ENCODE measurements at regions not wholly inside any gene's neighbourhood (a gene's known extent, or its start where the extent isn't known, plus 50 kb on each side); places are given as distances from the start of the nearest gene placed in this dataset.
"Not testable (repeated sequence)": the region's sequence is repeated elsewhere in the genome, so short reads cannot be mapped to it uniquely, and the experiment has no call there.

- not testable (repeated sequence) for H3K27ac ChIP-seq (ENCODE audit: low read depth, low read length); H3K4me3 ChIP-seq (ENCODE audit: low read length in 3 of 3); H3K36me3 ChIP-seq (ENCODE audit: control insufficient read depth in 3 of 3, insufficient read depth in 3 of 3, low read length in 3 of 3); H3K9ac ChIP-seq (ENCODE audit: low read depth in 1 of 3, low read length in 3 of 3); H3K27me3 ChIP-seq (ENCODE audit: control insufficient read depth in 3 of 3, insufficient read depth in 3 of 3, low read length in 3 of 3); H3K9me3 ChIP-seq (ENCODE audit: control insufficient read depth in 3 of 3, low read length in 3 of 3)
- H3K4me1 ChIP-seq (ENCODE audit: control insufficient read depth in 3 of 3, insufficient read depth in 3 of 3, low read length in 3 of 3) = peaks cover 13 to 30% (median 15%) of the 10 kb centered on the region in 3 donors
These were observed 286.5 kb upstream of the MKLN1 start for GRCh38 chr7:131041012-131041695.

DNA sequence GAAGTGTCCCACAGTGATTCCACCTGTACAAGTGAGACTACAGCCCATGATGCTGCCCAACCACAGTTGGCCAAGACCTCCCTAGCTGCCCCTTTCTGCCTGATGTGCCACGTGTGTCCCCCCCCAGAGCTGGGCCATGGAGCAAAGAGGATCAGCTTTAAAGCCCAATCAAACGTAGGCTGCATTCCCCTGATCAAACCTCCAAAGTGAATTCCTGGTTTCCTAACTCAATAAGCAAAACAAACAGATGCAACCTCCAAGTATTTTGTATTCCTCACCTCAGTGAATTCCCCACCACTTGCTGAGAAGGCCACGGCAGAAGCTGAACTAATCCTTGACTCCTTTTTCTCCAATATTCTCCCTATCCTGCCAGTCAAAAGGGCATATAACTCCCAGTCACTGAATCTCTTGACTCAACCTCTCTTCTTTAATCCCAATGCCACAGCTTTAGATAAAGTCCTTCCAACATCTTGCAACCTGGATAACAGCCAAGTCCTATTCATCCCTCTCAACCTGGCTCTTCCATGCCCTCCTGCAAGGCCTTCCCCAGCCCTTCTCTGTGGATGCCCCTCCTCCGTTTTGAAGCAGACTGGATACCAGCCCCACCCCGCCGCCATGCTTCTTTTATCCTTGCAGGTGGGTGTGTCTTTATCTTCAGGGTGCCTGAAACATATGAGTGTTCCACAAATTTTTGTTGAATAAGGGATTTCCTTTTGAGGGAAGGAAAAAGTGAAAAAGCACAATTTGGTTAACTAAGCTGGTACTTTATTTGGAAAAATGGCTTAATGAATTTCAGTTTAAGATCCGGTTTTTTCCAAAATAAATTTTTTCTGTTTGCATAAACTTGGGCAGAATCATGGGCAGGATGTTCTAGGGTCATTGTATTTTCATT, 285.2 kb upstream of the MKLN1 start:
- Histone ChIP-seq H3K9me3 (ENCODE audit: control insufficient read depth in 3 of 3, low read length in 3 of 3) (no peaks in the 10 kb centered on the region), H3K9ac (ENCODE audit: low read depth in 1 of 3, low read length in 3 of 3) (no peak overlapping the region), H3K4me3 (ENCODE audit: low read length in 3 of 3) (no peak overlapping the region), H3K4me1 (ENCODE audit: control insufficient read depth in 3 of 3, insufficient read depth in 3 of 3, low read length in 3 of 3) (peaks cover 13 to 30% (median 15%) of the 10 kb centered on the region in 3 donors), H3K27ac (ENCODE audit: low read depth, low read length) (no peak overlapping the region), H3K36me3 (ENCODE audit: control insufficient read depth in 3 of 3, insufficient read depth in 3 of 3, low read length in 3 of 3) (peaks cover 0 to 7% (median 3%) of the 10 kb centered on the region in 3 donors), H3K27me3 (ENCODE audit: control insufficient read depth in 3 of 3, insufficient read depth in 3 of 3, low read length in 3 of 3) (no peaks in the 10 kb centered on the region)

DNA sequence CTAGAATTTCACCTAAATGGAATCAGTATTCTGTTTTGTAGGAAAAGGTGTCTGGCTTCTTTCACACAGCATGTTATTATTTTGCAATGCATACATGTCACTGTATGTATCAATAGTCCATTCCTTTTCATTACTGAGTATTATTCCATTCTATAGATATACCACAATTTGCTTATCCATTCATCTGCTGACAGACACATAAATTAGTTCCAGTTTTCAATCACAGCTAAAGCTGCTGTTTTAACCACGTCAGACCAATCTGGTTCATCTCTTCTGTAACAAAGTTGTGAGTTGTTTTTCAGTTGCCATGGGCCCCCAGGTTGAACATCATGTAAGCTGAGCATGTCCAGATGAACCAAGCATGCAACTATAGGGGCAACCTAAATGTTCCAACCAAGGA, 282.1 kb upstream of the MKLN1 start:
- H3K4me1 ChIP-seq (ENCODE audit: control insufficient read depth in 3 of 3, insufficient read depth in 3 of 3, low read length in 3 of 3) = peaks cover 11 to 33% (median 17%) of the 10 kb centered on the region in 3 donors

DNA sequence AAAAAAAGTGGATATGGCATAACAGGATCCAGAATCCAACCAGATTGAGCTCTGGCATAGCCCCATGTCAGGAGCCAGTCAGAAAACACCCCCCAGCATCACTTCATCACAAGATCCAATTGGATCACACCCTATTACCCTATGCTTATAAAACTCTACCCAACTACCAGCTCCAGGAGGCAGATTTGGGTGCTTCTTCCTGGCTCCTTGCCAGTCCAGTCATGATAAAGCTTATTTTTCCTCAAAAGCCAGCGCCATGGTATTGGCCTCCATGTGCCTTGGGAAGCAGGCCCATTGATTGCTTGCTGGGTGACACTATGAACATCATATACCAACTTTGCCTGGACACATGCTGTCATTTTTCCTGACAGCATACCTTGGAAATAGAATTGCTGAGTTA, 281.4 kb upstream of the MKLN1 start:
- Histone ChIP-seq H3K27ac (ENCODE audit: low read depth, low read length) (no peak overlapping the region), H3K36me3 (ENCODE audit: control insufficient read depth in 3 of 3, insufficient read depth in 3 of 3, low read length in 3 of 3) (peaks cover 0 to 24% (median 21%) of the 10 kb centered on the region in 3 donors), H3K4me1 (ENCODE audit: control insufficient read depth in 3 of 3, insufficient read depth in 3 of 3, low read length in 3 of 3) (peaks cover 9 to 31% (median 13%) of the 10 kb centered on the region in 3 donors), H3K9ac (ENCODE audit: low read depth in 1 of 3, low read length in 3 of 3) (no peak overlapping the region), H3K27me3 (ENCODE audit: control insufficient read depth in 3 of 3, insufficient read depth in 3 of 3, low read length in 3 of 3) (no peaks in the 10 kb centered on the region), H3K4me3 (ENCODE audit: low read length in 3 of 3) (no peak overlapping the region), H3K9me3 (ENCODE audit: control insufficient read depth in 3 of 3, low read length in 3 of 3) (no peaks in the 10 kb centered on the region)

More for the DNA sequence above, 282.1 kb upstream of the MKLN1 start:
- Histone ChIP-seq H3K27me3 (ENCODE audit: control insufficient read depth in 3 of 3, insufficient read depth in 3 of 3, low read length in 3 of 3) (no peaks in the 10 kb centered on the region), H3K36me3 (ENCODE audit: control insufficient read depth in 3 of 3, insufficient read depth in 3 of 3, low read length in 3 of 3) (peaks cover 0 to 23% (median 17%) of the 10 kb centered on the region in 3 donors), H3K9me3 (ENCODE audit: control insufficient read depth in 3 of 3, low read length in 3 of 3) (no peaks in the 10 kb centered on the region), H3K4me3 (ENCODE audit: low read length in 3 of 3) (no peak overlapping the region), H3K9ac (ENCODE audit: low read depth in 1 of 3, low read length in 3 of 3) (no peak overlapping the region), H3K27ac (ENCODE audit: low read depth, low read length) (no peak overlapping the region)

GRCh38 chr7:131047651-131048304, 279.9 kb upstream of the MKLN1 start:
- Histone ChIP-seq H3K36me3 (ENCODE audit: control insufficient read depth in 3 of 3, insufficient read depth in 3 of 3, low read length in 3 of 3) (peaks cover 0 to 22% (median 19%) of the 10 kb centered on the region in 3 donors), H3K27ac (ENCODE audit: low read depth, low read length) (no peak overlapping the region), H3K27me3 (ENCODE audit: control insufficient read depth in 3 of 3, insufficient read depth in 3 of 3, low read length in 3 of 3) (no peaks in the 10 kb centered on the region), H3K4me3 (ENCODE audit: low read length in 3 of 3) (no peak overlapping the region), H3K4me1 (ENCODE audit: control insufficient read depth in 3 of 3, insufficient read depth in 3 of 3, low read length in 3 of 3) (peaks cover 10 to 29% (median 18%) of the 10 kb centered on the region in 3 donors), H3K9ac (ENCODE audit: low read depth in 1 of 3, low read length in 3 of 3) (no peak overlapping the region), H3K9me3 (ENCODE audit: control insufficient read depth in 3 of 3, low read length in 3 of 3) (no peaks in the 10 kb centered on the region)

DNA sequence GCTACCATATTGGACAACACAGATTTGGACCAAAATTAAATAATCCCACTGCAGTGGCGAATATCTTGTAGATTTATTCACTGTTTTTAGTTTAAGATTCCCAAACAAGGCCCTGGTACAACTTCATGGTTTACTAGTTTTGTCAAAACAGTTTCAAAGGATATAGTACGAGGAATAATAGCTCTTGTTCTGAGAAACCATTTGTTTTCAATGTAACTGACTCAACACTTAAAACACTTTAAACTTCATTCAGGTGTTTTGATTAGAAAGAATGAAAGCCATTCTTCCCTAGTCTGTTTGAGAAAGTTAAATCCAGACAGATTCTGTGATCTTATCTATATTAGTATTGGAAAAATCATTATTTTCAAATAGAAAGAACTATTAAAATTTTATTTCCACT, 276.4 kb upstream of the MKLN1 start:
- Histone ChIP-seq H3K4me3 (ENCODE audit: low read length in 3 of 3) (no peak overlapping the region), H3K9me3 (ENCODE audit: control insufficient read depth in 3 of 3, low read length in 3 of 3) (no peaks in the 10 kb centered on the region), H3K27me3 (ENCODE audit: control insufficient read depth in 3 of 3, insufficient read depth in 3 of 3, low read length in 3 of 3) (no peaks in the 10 kb centered on the region), H3K9ac (ENCODE audit: low read depth in 1 of 3, low read length in 3 of 3) (no peak overlapping the region), H3K4me1 (ENCODE audit: control insufficient read depth in 3 of 3, insufficient read depth in 3 of 3, low read length in 3 of 3) (peaks cover 17 to 44% (median 40%) of the 10 kb centered on the region in 3 donors), H3K36me3 (ENCODE audit: control insufficient read depth in 3 of 3, insufficient read depth in 3 of 3, low read length in 3 of 3) (peaks cover 0 to 19% (median 17%) of the 10 kb centered on the region in 3 donors), H3K27ac (ENCODE audit: low read depth, low read length) (no peak overlapping the region)

DNA sequence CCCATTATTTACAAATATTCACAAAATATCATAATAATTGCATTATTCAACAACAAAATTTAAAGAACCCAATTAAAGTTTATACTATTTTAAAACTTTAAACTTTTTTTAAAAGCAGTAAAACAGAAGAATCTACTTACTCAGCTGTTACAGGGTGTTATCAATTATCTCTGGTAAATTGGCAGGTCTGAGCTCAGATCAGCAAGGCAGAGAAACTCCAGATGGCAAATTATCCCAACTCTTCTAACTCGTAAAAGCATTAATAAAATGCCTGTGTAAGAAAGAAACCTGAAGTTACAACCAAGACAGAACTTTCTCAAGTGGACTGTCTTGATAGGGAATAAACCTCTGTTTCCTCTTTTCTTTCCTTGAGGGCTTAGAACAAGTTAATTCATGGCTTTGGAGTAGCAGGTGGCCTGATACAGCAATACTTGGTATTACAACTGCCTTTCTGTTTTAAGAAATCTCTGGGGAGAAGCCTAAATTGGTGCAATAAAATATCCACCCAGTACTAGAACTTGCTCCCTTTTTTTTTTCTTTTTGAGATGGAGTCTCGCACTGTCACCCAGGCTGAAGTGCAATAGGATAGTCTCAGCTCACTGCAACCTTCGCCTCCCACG, 275.3 kb upstream of the MKLN1 start:
- peaks cover 17 to 44% (median 43%) of the 10 kb centered on the region in 3 donors for H3K4me1 ChIP-seq (ENCODE audit: control insufficient read depth in 3 of 3, insufficient read depth in 3 of 3, low read length in 3 of 3)
- no peak overlapping the region for H3K9ac ChIP-seq (ENCODE audit: low read depth in 1 of 3, low read length in 3 of 3)
- H3K27ac ChIP-seq (ENCODE audit: low read depth, low read length) = no peak overlapping the region
- no peaks in the 10 kb centered on the region for H3K9me3 ChIP-seq (ENCODE audit: control insufficient read depth in 3 of 3, low read length in 3 of 3)
- H3K36me3 ChIP-seq (ENCODE audit: control insufficient read depth in 3 of 3, insufficient read depth in 3 of 3, low read length in 3 of 3) = peaks cover 0 to 19% (median 17%) of the 10 kb centered on the region in 3 donors
- no peak overlapping the region for H3K4me3 ChIP-seq (ENCODE audit: low read length in 3 of 3)
- H3K27me3 ChIP-seq (ENCODE audit: control insufficient read depth in 3 of 3, insufficient read depth in 3 of 3, low read length in 3 of 3) = no peaks in the 10 kb centered on the region

DNA sequence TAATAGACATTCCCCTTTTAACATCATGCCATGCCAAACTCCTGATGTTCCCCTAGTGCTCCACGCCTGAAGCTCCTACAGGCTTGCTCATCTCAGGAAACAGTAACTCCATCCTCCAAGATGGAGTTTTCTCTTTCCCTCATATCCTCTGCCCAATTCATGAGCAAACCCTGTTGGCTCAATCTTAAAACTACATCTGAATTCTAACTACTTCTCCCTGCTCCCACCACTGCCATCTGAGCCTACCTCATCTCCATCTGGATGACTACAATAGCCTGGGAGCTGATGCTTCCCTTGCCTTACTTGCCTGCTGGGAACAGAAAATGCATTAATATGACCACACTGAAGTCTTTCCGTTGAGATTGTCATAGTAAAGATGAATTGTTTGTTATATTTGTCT, 271.7 kb upstream of the MKLN1 start:
- Histone ChIP-seq H3K9me3 (ENCODE audit: control insufficient read depth in 3 of 3, low read length in 3 of 3) (no peaks in the 10 kb centered on the region), H3K9ac (ENCODE audit: low read depth in 1 of 3, low read length in 3 of 3) (no peak overlapping the region), H3K36me3 (ENCODE audit: control insufficient read depth in 3 of 3, insufficient read depth in 3 of 3, low read length in 3 of 3) (peaks cover 0 to 4% (median 0%) of the 10 kb centered on the region in 3 donors), H3K4me3 (ENCODE audit: low read length in 3 of 3) (no peak overlapping the region), H3K27ac (ENCODE audit: low read depth, low read length) (no peak overlapping the region), H3K4me1 (ENCODE audit: control insufficient read depth in 3 of 3, insufficient read depth in 3 of 3, low read length in 3 of 3) (peaks cover 8 to 36% (median 20%) of the 10 kb centered on the region in 3 donors), H3K27me3 (ENCODE audit: control insufficient read depth in 3 of 3, insufficient read depth in 3 of 3, low read length in 3 of 3) (no peaks in the 10 kb centered on the region)

GRCh38 chr7:131057015-131057793, 270.5 kb upstream of the MKLN1 start:
- peaks cover 12 to 40% (median 20%) of the 10 kb centered on the region in 3 donors for H3K4me1 ChIP-seq (ENCODE audit: control insufficient read depth in 3 of 3, insufficient read depth in 3 of 3, low read length in 3 of 3)
- H3K4me3 ChIP-seq (ENCODE audit: low read length in 3 of 3) = no peak overlapping the region
- H3K27me3 ChIP-seq (ENCODE audit: control insufficient read depth in 3 of 3, insufficient read depth in 3 of 3, low read length in 3 of 3) = no peaks in the 10 kb centered on the region
- H3K9ac ChIP-seq (ENCODE audit: low read depth in 1 of 3, low read length in 3 of 3) = no peak overlapping the region
- no peaks in the 10 kb centered on the region for H3K9me3 ChIP-seq (ENCODE audit: control insufficient read depth in 3 of 3, low read length in 3 of 3)
- peaks cover 0 to 2% (median 0%) of the 10 kb centered on the region in 3 donors for H3K36me3 ChIP-seq (ENCODE audit: control insufficient read depth in 3 of 3, insufficient read depth in 3 of 3, low read length in 3 of 3)
- H3K27ac ChIP-seq (ENCODE audit: low read depth, low read length) = peak overlapping the region; percentile 55
